ENCODE measurements at regions not wholly inside any gene's neighbourhood (a gene's known extent, or its start where the extent isn't known, plus 50 kb on each side); places are given as distances from the start of the nearest gene placed in this dataset.
"Not testable (repeated sequence)": the region's sequence is repeated elsewhere in the genome, so short reads cannot be mapped to it uniquely, and the experiment has no call there.

GRCh38 chr3:59404851-59405250 is 355.0 kb upstream of the CFAP20DC start:
- no peak for DNase-seq

- DNase-seq: no peak
Measured at GRCh38 chr3:59404064-59404463, 354.2 kb upstream of the CFAP20DC start.

DNA sequence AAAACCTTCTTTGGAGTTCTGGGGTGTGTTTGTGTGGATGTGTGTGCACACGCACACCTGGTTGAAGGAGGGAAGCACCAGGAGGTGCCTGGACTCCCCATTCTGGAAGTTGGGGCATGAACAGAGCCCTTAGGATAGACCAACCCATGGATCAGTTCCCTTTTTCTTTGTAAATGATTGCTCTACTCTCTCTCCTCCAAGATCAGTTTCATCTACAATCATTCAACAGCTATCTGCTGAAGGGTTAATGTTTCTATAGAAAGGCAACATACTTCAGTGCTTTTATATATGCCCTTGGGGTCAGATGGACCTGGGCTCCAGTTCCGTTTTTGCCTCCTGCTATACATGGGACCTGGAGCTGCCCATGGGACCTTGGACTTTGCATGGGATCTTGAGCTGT is 352.1 kb upstream of the CFAP20DC start:
- DNase-seq: no peak

- DNase-seq: no peak
Measured at GRCh38 chr3:59392116-59392515, 342.3 kb upstream of the CFAP20DC start.

DNA sequence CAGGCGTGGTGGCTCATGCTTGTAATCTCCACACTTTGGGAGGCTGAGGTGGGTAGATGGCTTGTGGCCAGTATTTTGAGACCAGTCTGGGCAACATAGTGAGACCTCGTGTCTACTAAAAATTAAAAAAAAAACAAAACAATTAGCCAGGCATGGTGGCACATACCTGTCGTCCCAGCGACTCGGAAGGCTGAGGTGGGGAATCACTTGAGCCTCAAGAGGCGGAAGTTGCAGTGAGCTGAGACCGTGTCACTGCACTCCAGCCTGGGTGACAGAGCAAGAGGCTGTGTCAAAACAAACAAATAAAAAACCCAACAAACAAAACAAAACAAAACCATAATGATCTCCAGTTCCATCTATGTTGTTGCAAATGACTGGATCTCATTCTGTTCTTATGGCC is 341.3 kb upstream of the CFAP20DC start:
- DNase-seq: no peak

- no peak for DNase-seq
Measured at GRCh38 chr3:59388555-59389270, 338.9 kb upstream of the CFAP20DC start.

DNA sequence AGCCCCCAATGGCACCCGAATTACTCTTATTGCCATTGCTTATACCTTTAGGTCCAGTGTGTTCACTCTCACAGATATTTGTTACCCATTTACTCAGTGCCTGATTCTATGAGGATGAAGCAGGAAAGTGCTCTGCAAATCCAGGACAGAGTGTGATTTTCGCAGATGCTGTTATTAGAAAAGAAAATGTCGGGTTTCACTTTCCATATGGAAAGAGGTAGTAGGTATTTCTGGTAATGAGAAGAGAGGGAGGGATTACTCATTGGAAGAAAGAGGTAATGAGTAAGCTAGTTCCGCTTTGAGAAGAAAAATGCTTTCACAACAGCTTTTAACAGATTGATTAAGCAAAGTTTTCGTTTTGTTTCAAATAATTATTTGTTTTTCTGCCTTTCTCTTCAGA is 336.3 kb upstream of the CFAP20DC start:
- no peak for DNase-seq

GRCh38 chr3:59385547-59385946 is 335.7 kb upstream of the CFAP20DC start:
- DNase-seq: no peak

GRCh38 chr3:59381282-59381681 is 331.5 kb upstream of the CFAP20DC start:
- no peak for DNase-seq

DNA sequence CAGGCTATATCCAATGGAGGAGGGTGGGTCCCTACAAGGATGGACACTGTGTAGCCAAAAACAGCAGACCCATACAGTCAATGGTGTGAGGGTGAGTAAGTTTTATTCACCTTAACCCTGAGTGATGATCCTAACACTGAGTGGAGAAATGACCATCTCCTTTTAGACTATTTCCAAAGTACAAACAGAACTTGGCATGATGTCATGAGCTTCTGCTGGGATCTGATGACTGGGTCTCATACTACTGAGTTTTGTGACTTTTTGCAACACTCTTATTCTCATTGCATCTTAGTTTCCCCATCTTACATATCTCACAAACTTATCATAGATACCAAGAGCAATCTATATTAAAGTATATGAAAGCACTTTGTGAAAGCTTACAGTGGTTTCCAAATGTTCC is 330.3 kb upstream of the CFAP20DC start:
- DNase-seq: no peak

GRCh38 chr3:59374818-59375211 is 325.0 kb upstream of the CFAP20DC start:
- no peak for DNase-seq

GRCh38 chr3:59374091-59374817 is 324.4 kb upstream of the CFAP20DC start:
- DNase-seq: no peak

GRCh38 chr3:59372346-59372745 is 322.5 kb upstream of the CFAP20DC start:
- DNase-seq: no peak

DNA sequence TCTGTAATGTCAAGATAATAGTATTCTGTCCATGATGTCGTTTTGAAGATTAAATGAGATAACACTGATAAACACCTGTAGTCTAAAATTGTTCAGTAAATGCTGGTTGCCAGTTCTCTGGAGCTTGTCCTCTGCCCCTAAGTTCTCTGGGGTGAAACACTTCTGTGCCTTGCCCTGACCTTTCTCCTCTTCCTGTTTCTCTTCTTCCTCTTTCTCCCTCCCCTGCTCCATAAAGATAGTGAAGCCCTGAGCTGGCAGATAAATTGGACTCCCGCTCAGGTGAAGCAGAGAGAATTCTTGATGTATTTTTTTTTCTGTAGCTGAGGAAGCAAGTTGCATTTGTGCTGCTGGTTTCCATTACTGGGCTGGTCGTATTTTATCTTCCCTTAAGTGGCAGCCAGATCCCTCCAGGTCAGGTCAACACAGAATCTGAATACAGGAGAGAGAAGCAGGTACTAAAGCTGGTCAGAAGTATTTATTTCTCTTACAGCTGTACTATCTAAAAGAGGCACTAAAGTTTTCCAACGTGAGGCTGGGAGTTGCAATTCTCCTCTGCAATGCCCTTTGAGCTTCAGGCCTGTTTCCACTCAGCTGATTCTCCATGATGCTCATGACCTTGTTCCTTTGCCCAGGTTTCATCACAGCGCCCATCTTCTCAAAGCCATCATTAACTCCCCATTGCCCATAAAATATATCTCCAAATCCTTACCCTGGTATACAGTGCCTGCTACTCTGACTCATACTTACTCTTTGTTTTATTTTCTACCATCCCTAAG is 319.3 kb upstream of the CFAP20DC start:
- DNase-seq: no peak

- no peak for DNase-seq
Measured at GRCh38 chr3:59367150-59367549, 317.3 kb upstream of the CFAP20DC start.

GRCh38 chr3:59366218-59366617 is 316.4 kb upstream of the CFAP20DC start:
- DNase-seq: no peak

- DNase-seq: no peak
Measured at GRCh38 chr3:59364496-59364895, 314.7 kb upstream of the CFAP20DC start.

GRCh38 chr3:59360312-59360711 is 310.5 kb upstream of the CFAP20DC start:
- DNase-seq: not testable (repeated sequence)

DNA sequence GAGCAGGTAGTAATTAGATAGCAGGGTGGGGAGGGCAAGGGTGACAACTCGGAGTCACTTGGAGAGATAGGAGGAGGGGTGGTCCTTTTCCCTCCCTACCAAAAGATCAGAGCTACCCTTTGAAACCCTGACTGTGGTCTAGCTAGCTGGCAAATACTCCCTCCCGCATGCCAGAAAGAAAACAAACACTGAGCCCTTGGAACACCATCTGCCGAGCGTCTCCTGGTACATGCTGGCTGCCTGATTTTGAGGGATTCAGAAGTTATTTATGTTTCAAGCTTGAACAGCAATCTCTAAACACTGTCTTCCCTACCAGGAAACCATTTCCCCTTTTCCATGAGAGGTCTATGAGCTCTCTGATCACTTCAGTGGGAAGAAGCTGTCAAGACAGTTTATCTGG is 291.6 kb upstream of the CFAP20DC start:
- DNase-seq: no peak

GRCh38 chr3:59339818-59340217 is 290.0 kb upstream of the CFAP20DC start:
- no peak for DNase-seq

GRCh38 chr3:59338934-59339333 is 289.1 kb upstream of the CFAP20DC start:
- DNase-seq: no peak

- no peak for DNase-seq
Measured at GRCh38 chr3:59335338-59335737, 285.5 kb upstream of the CFAP20DC start.

DNA sequence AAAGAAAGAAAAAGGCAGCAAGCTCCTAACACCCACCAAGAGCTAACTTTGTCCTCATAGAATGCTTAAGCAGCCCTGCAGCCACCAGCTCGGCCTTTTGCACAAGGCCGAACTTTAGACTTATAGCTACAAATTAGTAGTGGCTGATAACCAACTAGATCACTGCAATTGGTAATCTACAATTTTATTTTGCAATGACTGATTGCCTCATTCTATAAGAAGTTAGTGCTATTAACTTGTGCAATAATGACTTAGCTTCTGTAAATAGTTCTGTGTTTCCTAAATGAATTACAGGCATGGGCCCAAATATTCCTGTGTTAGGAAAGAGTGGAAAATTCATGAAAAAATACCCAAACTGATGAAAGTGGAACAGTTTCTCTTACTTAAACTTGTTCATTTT is 284.8 kb upstream of the CFAP20DC start:
- DNase-seq: no peak

GRCh38 chr3:59327376-59327808 is 277.6 kb upstream of the CFAP20DC start:
- no peak for DNase-seq

All from activated T-cell treated with anti-CD3 and anti-CD28 coated beads for 4 hours (primary cell).